ENCODE measurements at regions not wholly inside any gene's neighbourhood (a gene's known extent, or its start where the extent isn't known, plus 50 kb on each side); places are given as distances from the start of the nearest gene placed in this dataset.
"Not testable (repeated sequence)": the region's sequence is repeated elsewhere in the genome, so short reads cannot be mapped to it uniquely, and the experiment has no call there.

- no peaks in the 10 kb centered on the region for H3K27me3 ChIP-seq
- H3K27ac ChIP-seq = no peak overlapping the region
- no peaks in the 10 kb centered on the region for H3K36me3 ChIP-seq
- no peak overlapping the region for H3K4me3 ChIP-seq
- H3K9me3 ChIP-seq = no peaks in the 10 kb centered on the region
- TF ChIP-seq CTCF (IDR thresholded peaks at IDR 0.05) (no peak), POLR2AphosphoS5 (IDR thresholded peaks at IDR 0.05) (no peak)
- H3K4me1 ChIP-seq = no peaks in the 10 kb centered on the region
- no peak for DNase-seq (ENCODE audit: low spot score in 2 of 2)
- intact Hi-C loops (cut with DNase I; ENCODE audit: low total_unique reads) = no loop called here
Measured at GRCh38 chr16:52298769-52299168, 248.2 kb downstream of the TOX3 start.

GRCh38 chr16:52296706-52297315 lies 250.1 kb downstream of the TOX3 start:
- H3K9me3 ChIP-seq; intact Hi-C loops (cut with DNase I; ENCODE audit: low total_unique reads); DNase-seq (ENCODE audit: low spot score in 2 of 2): not testable (repeated sequence)

GRCh38 chr16:52296076-52296475 lies 250.9 kb downstream of the TOX3 start:
- no peaks in the 10 kb centered on the region for H3K4me1 ChIP-seq
- no peaks in the 10 kb centered on the region for H3K36me3 ChIP-seq
- H3K27ac ChIP-seq = no peak overlapping the region
- intact Hi-C loops (cut with DNase I; ENCODE audit: low total_unique reads) = no loop called here
- no peak overlapping the region for H3K4me3 ChIP-seq
- H3K27me3 ChIP-seq = no peaks in the 10 kb centered on the region
- H3K9me3 ChIP-seq = no peaks in the 10 kb centered on the region
- DNase-seq (ENCODE audit: low spot score in 2 of 2) = no peak
- TF ChIP-seq POLR2AphosphoS5 (IDR thresholded peaks at IDR 0.05) (no peak), POLR2A (IDR thresholded peaks at IDR 0.05) (no peak), CTCF (IDR thresholded peaks at IDR 0.05) (no peak)

More at GRCh38 chr16:52296706-52297315, 250.1 kb downstream of the TOX3 start:
- H3K4me3 ChIP-seq, H3K36me3 ChIP-seq, H3K4me1 ChIP-seq, H3K27ac ChIP-seq, H3K27me3 ChIP-seq: not testable (repeated sequence)

GRCh38 chr16:52294660-52295059 lies 252.3 kb downstream of the TOX3 start:
- Histone ChIP-seq H3K27me3 (no peaks in the 10 kb centered on the region), H3K27ac (no peak overlapping the region), H3K36me3 (no peaks in the 10 kb centered on the region), H3K4me3 (no peak overlapping the region), H3K4me1 (no peaks in the 10 kb centered on the region), H3K9me3 (no peaks in the 10 kb centered on the region)
- TF ChIP-seq POLR2A (IDR thresholded peaks at IDR 0.05) = no peak
- TF ChIP-seq POLR2AphosphoS5 (IDR thresholded peaks at IDR 0.05) = no peak
- TF ChIP-seq CTCF (IDR thresholded peaks at IDR 0.05) = no peak
- no peak for DNase-seq (ENCODE audit: low spot score in 2 of 2)
- intact Hi-C loops (cut with DNase I; ENCODE audit: low total_unique reads) = no loop called here

DNA sequence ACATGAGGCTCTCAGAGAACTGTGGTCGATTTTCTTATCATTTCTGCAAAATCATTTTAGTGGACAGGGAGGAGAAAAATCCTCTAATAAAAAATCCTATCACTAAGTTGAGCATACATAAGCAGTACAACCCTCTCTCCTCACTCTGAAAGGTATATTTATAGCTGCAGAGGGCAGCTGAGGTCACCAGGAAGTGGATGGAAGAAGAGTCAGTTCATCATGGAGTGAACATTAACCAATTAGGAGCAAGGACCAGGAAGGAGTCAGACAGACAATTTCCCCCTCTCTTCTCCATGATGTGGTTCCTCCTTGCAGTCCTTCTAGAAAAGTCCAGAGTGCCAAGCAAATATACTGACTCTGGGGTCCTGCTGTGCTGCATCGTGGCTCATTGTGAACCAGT lies 253.7 kb downstream of the TOX3 start:
- Histone ChIP-seq H3K27me3 (no peaks in the 10 kb centered on the region), H3K4me3 (no peak overlapping the region), H3K4me1 (no peaks in the 10 kb centered on the region), H3K27ac (no peak overlapping the region), H3K9me3 (no peaks in the 10 kb centered on the region), H3K36me3 (no peaks in the 10 kb centered on the region)
- no peak for DNase-seq (ENCODE audit: low spot score in 2 of 2)
- no peak for TF ChIP-seq POLR2A (IDR thresholded peaks at IDR 0.05)
- TF ChIP-seq POLR2AphosphoS5 (IDR thresholded peaks at IDR 0.05) = no peak
- no peak for TF ChIP-seq CTCF (IDR thresholded peaks at IDR 0.05)
- intact Hi-C loops (cut with DNase I; ENCODE audit: low total_unique reads) = no loop called here

Data from breast epithelium (tissue), 4 donors.